ENCODE measurements at regions not wholly inside any gene's neighbourhood (a gene's known extent, or its start where the extent isn't known, plus 50 kb on each side); places are given as distances from the start of the nearest gene placed in this dataset.
"Not testable (repeated sequence)": the region's sequence is repeated elsewhere in the genome, so short reads cannot be mapped to it uniquely, and the experiment has no call there.

DNA sequence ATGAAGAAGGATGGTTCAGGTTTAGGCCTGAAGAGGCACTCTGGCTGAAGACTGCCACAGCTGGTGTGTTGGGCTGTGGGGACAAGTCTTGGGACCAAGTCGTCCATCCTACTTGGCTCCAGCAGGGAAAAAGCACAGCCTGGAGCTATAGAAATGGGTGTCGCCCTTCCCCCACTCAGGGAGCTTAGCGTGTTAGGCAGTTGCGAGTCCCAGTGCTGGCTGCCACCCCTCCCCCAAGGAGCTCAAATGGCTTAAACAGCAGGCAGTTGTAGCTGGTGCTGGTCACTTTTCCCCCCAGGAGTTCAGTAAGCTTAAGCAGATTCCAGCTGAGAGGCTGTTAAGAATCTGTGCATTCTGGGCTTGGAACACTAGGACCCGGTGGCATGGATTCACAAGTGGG lies 319.5 kb upstream of the POF1B start:
- Mint-ChIP-seq H3K4me3 (no peak overlapping the region), H3K36me3 (ENCODE audit: low read depth) (no peaks in the 10 kb centered on the region), H3K27ac (no peak overlapping the region), H3K9me3 (peaks cover 74% of the 10 kb centered on the region), H3K4me1 (peaks cover 5% of the 10 kb centered on the region), H3K27me3 (ENCODE audit: insufficient read depth) (no peaks in the 10 kb centered on the region)
- Histone ChIP-seq H3K27me3 (ENCODE audit: control insufficient read depth, insufficient read depth, low read length, poor library complexity, severe bottlenecking) (no peaks in the 10 kb centered on the region), H3K36me3 (ENCODE audit: control insufficient read depth, insufficient read depth, low read length) (no peaks in the 10 kb centered on the region), H3K4me1 (ENCODE audit: control insufficient read depth, insufficient read depth, low read length) (no peaks in the 10 kb centered on the region), H3K9me3 (ENCODE audit: control insufficient read depth, low read length) (no peaks in the 10 kb centered on the region), H3K27ac (ENCODE audit: low read depth, low read length) (no peak overlapping the region), H3K4me3 (ENCODE audit: low read length) (no peak overlapping the region), H3K9ac (ENCODE audit: extremely low read depth, low read length, poor library complexity, severe bottlenecking) (no peak overlapping the region)
- no peak for TF ChIP-seq CTCF (conservative IDR thresholded peaks at IDR 0.05)
- 61% methylated on average over 5 of the region's 5 CpGs; no CpG with 5 or more reads in 1 of the 2 experiments for WGBS, 2 experiments (ENCODE audit: insufficient coverage in 1 of 2, insufficient read length in 1 of 2)
- peak; percentile 67 for DNase-seq

- Mint-ChIP-seq H3K9me3 (peaks cover 73% of the 10 kb centered on the region), H3K4me3 (no peak overlapping the region), H3K4me1 (no peaks in the 10 kb centered on the region), H3K36me3 (ENCODE audit: low read depth) (no peaks in the 10 kb centered on the region), H3K27ac (no peak overlapping the region), H3K27me3 (ENCODE audit: insufficient read depth) (no peaks in the 10 kb centered on the region)
- WGBS, 2 experiments (ENCODE audit: insufficient coverage in 1 of 2, insufficient read length in 1 of 2) = 90% methylated on average over 5 of the region's 5 CpGs; no CpG with 5 or more reads in 1 of the 2 experiments
- TF ChIP-seq CTCF (conservative IDR thresholded peaks at IDR 0.05) = no peak
- Histone ChIP-seq H3K36me3 (ENCODE audit: control insufficient read depth, insufficient read depth, low read length) (no peaks in the 10 kb centered on the region), H3K9me3 (ENCODE audit: control insufficient read depth, low read length) (no peaks in the 10 kb centered on the region), H3K27me3 (ENCODE audit: control insufficient read depth, insufficient read depth, low read length, poor library complexity, severe bottlenecking) (no peaks in the 10 kb centered on the region), H3K9ac (ENCODE audit: extremely low read depth, low read length, poor library complexity, severe bottlenecking) (no peak overlapping the region), H3K27ac (ENCODE audit: low read depth, low read length) (no peak overlapping the region), H3K4me1 (ENCODE audit: control insufficient read depth, insufficient read depth, low read length) (no peaks in the 10 kb centered on the region), H3K4me3 (ENCODE audit: low read length) (no peak overlapping the region)
- DNase-seq = no peak
These were observed 306.4 kb upstream of the POF1B start for GRCh38 chrX:85685843-85686242.

- Histone ChIP-seq H3K4me3 (ENCODE audit: low read length) (no peak overlapping the region), H3K36me3 (ENCODE audit: control insufficient read depth, insufficient read depth, low read length) (no peaks in the 10 kb centered on the region), H3K9me3 (ENCODE audit: control insufficient read depth, low read length) (no peaks in the 10 kb centered on the region), H3K4me1 (ENCODE audit: control insufficient read depth, insufficient read depth, low read length) (no peaks in the 10 kb centered on the region), H3K27ac (ENCODE audit: low read depth, low read length) (no peak overlapping the region), H3K27me3 (ENCODE audit: control insufficient read depth, insufficient read depth, low read length, poor library complexity, severe bottlenecking) (no peaks in the 10 kb centered on the region), H3K9ac (ENCODE audit: extremely low read depth, low read length, poor library complexity, severe bottlenecking) (no peak overlapping the region)
- no peak for TF ChIP-seq CTCF (conservative IDR thresholded peaks at IDR 0.05)
- Mint-ChIP-seq H3K4me1 (no peaks in the 10 kb centered on the region), H3K27me3 (ENCODE audit: insufficient read depth) (no peaks in the 10 kb centered on the region), H3K4me3 (no peak overlapping the region), H3K36me3 (ENCODE audit: low read depth) (no peaks in the 10 kb centered on the region), H3K9me3 (peaks cover 36% of the 10 kb centered on the region), H3K27ac (no peak overlapping the region)
- DNase-seq = no peak
- 40% methylated on average over 1 of the region's 2 CpGs; no CpG with 5 or more reads in 1 of the 2 experiments for WGBS, 2 experiments (ENCODE audit: insufficient coverage in 1 of 2, insufficient read length in 1 of 2)
These were observed 287.0 kb upstream of the POF1B start for GRCh38 chrX:85666471-85666870.

- not testable (repeated sequence) for H3K4me3 ChIP-seq (ENCODE audit: low read length); H3K36me3 ChIP-seq (ENCODE audit: control insufficient read depth, insufficient read depth, low read length); H3K4me1 ChIP-seq (ENCODE audit: control insufficient read depth, insufficient read depth, low read length); H3K9ac ChIP-seq (ENCODE audit: extremely low read depth, low read length, poor library complexity, severe bottlenecking); H3K27ac Mint-ChIP-seq; H3K4me3 Mint-ChIP-seq; H3K36me3 Mint-ChIP-seq (ENCODE audit: low read depth); H3K27me3 ChIP-seq (ENCODE audit: control insufficient read depth, insufficient read depth, low read length, poor library complexity, severe bottlenecking); H3K4me1 Mint-ChIP-seq; DNase-seq; H3K9me3 ChIP-seq (ENCODE audit: control insufficient read depth, low read length); H3K27me3 Mint-ChIP-seq (ENCODE audit: insufficient read depth); H3K27ac ChIP-seq (ENCODE audit: low read depth, low read length)
- H3K9me3 Mint-ChIP-seq = peaks cover 40% of the 10 kb centered on the region
- 95% methylated on average over 3 of the region's 5 CpGs; no CpG with 5 or more reads in 1 of the 2 experiments for WGBS, 2 experiments (ENCODE audit: insufficient coverage in 1 of 2, insufficient read length in 1 of 2)
These were observed 284.5 kb upstream of the POF1B start for GRCh38 chrX:85663970-85664369.

All from endodermal cell (in vitro differentiated cells).